HG03060 (cell line): ENCODE measurements at regions not wholly inside any gene's neighbourhood (a gene's known extent, or its start where the extent isn't known, plus 50 kb on each side); places are given as distances from the start of the nearest gene placed in this dataset.

Source experiments
- ATAC-seq: cut with Tn5 transposase; IDR thresholded peaks from one replicate; pipeline ENCODE4 v1.9.1; 2021; ENCODE audit warnings: low read depth, moderate number of reproducible peaks; ENCODE audit not compliant: unreplicated experiment

GRCh38 chr14:86027144-86027543, 497.2 kb downstream of the FLRT2 start:
- ATAC-seq, result no peak

GRCh38 chr14:86022031-86022629, 492.2 kb downstream of the FLRT2 start:
- no peak for ATAC-seq

GRCh38 chr14:86020841-86021240, 490.9 kb downstream of the FLRT2 start:
- ATAC-seq, result no peak

GRCh38 chr14:86015941-86016340, 486.0 kb downstream of the FLRT2 start:
- no peak for ATAC-seq

- no peak for ATAC-seq
Measured at GRCh38 chr14:86015511-86015910, 485.6 kb downstream of the FLRT2 start.

- ATAC-seq, result no peak
Measured at GRCh38 chr14:86013641-86014040, 483.7 kb downstream of the FLRT2 start.

- ATAC-seq, result no peak
Measured at GRCh38 chr14:86012461-86012860, 482.5 kb downstream of the FLRT2 start.

GRCh38 chr14:86003998-86004397, 474.1 kb downstream of the FLRT2 start:
- no peak for ATAC-seq

- no peak for ATAC-seq
Measured at GRCh38 chr14:85996551-85996950, 466.6 kb downstream of the FLRT2 start.

- ATAC-seq, result no peak
Measured at GRCh38 chr14:85991156-85991555, 461.2 kb downstream of the FLRT2 start.

GRCh38 chr14:85987907-85988306, 458.0 kb downstream of the FLRT2 start:
- no peak for ATAC-seq

GRCh38 chr14:85987292-85987691, 457.3 kb downstream of the FLRT2 start:
- ATAC-seq, result no peak

- ATAC-seq, result no peak
Measured at GRCh38 chr14:85978582-85979250, 448.8 kb downstream of the FLRT2 start.

GRCh38 chr14:85974602-85975001, 444.7 kb downstream of the FLRT2 start:
- ATAC-seq, result no peak

- ATAC-seq, result no peak
Measured at GRCh38 chr14:85963486-85963885, 433.5 kb downstream of the FLRT2 start.

GRCh38 chr14:85960756-85961155, 430.8 kb downstream of the FLRT2 start:
- ATAC-seq, result no peak

GRCh38 chr14:85959063-85959462, 429.1 kb downstream of the FLRT2 start:
- no peak for ATAC-seq

GRCh38 chr14:85958069-85958468, 428.1 kb downstream of the FLRT2 start:
- no peak for ATAC-seq

GRCh38 chr14:85953265-85953664, 423.3 kb downstream of the FLRT2 start:
- ATAC-seq, result no peak

GRCh38 chr14:85948153-85948552, 418.2 kb downstream of the FLRT2 start:
- ATAC-seq, result no peak

GRCh38 chr14:85947461-85948139, 417.7 kb downstream of the FLRT2 start:
- ATAC-seq, result no peak

GRCh38 chr14:85943192-85943591, 413.2 kb downstream of the FLRT2 start:
- no peak for ATAC-seq
